Fibroblast of lung (primary cell): ENCODE measurements at regions not wholly inside any gene's neighbourhood (a gene's known extent, or its start where the extent isn't known, plus 50 kb on each side); places are given as distances from the start of the nearest gene placed in this dataset.

ENCODE experiments used
- DNase-seq, 2 donors: peaks; one replicate each; pipeline versions ENCODE4 v3.0.0 to v3.0.0-alpha.2; 2010; ENCODE audit warnings: low read depth in 2 of 2
- H2AFZ ChIP-seq: 2 replicates; pipeline ENCODE4 v1.5.1; 2012; ENCODE audit warnings: low read length, control low read depth, inconsistent platforms
- H3K27ac ChIP-seq: 2 replicates; pipeline ENCODE4 v1.5.1; 2011; ENCODE audit warnings: low read length, control low read depth; ENCODE audit not compliant: insufficient read depth
- H3K27me3 ChIP-seq: 2 replicates; pipeline ENCODE4 v1.5.1; 2011; ENCODE audit warnings: mild to moderate bottlenecking, low read length; ENCODE audit not compliant: control insufficient read depth, insufficient read depth
- H3K36me3 ChIP-seq: 2 replicates; pipeline ENCODE4 v1.5.1; 2011; ENCODE audit warnings: low read length; ENCODE audit not compliant: control insufficient read depth, insufficient read depth
- H3K4me1 ChIP-seq: 2 replicates; pipeline ENCODE4 v1.5.1; 2011; ENCODE audit warnings: low read length; ENCODE audit not compliant: control insufficient read depth, insufficient read depth; ENCODE audit errors: extremely low read depth
- H3K4me2 ChIP-seq: 2 replicates; pipeline ENCODE4 v1.5.1; 2011; ENCODE audit warnings: low read length, control low read depth; ENCODE audit not compliant: insufficient read depth; ENCODE audit errors: extremely low read depth
- H3K4me3 ChIP-seq, 4 experiments: fragments of 200-600 bp in 1 of 4; sonication (generic) in 1 of 4; replicated peaks in 1 of 4; 2 replicates each; pipeline ENCODE4 v1.5.1; 2011 to 2016; ENCODE audit warnings: low read length in 4 of 4, low read depth in 3 of 4, mild to moderate bottlenecking in 3 of 4, control low read depth in 2 of 4, inconsistent platforms in 1 of 4, mixed read lengths in 1 of 4; ENCODE audit not compliant: insufficient read depth in 1 of 4; ENCODE audit errors: control extremely low read depth in 1 of 4
- H3K79me2 ChIP-seq: 2 replicates; pipeline ENCODE4 v1.5.1; 2012; ENCODE audit warnings: mild to moderate bottlenecking, low read length, inconsistent platforms; ENCODE audit not compliant: control insufficient read depth, insufficient read depth
- H3K9ac ChIP-seq: 2 replicates; pipeline ENCODE4 v1.5.1; 2011; ENCODE audit warnings: mild to moderate bottlenecking, low read length, control low read depth; ENCODE audit not compliant: insufficient read depth
- H3K9me3 ChIP-seq: 2 replicates; pipeline ENCODE4 v1.5.1; 2012; ENCODE audit warnings: low read depth, low read length; ENCODE audit not compliant: control insufficient read depth, insufficient read depth
- H4K20me1 ChIP-seq: 2 replicates; pipeline ENCODE4 v1.5.1; 2011; ENCODE audit warnings: low read length; ENCODE audit not compliant: control insufficient read depth, insufficient read depth; ENCODE audit errors: extremely low read depth
- EZH2 ChIP-seq: IDR thresholded peaks from 2 replicates; pipeline ENCODE4 v1.5.1; 2012; ENCODE audit warnings: low read length, control low read depth, mild to moderate bottlenecking; ENCODE audit errors: missing control alignments
- TF ChIP-seq, protein P1 (sequence below), 2 donors: IDR thresholded peaks in 1 of 2; conservative IDR thresholded peaks in 1 of 2; 1 replicate in 1 of 2; 2 replicates in 1 of 2; pipeline ENCODE4 v1.5.1; 2011 to 2012; ENCODE audit warnings: low read length in 2 of 2, control low read depth in 1 of 2, inconsistent platforms in 1 of 2, low read depth in 1 of 2, mild to moderate bottlenecking in 1 of 2

DNA sequence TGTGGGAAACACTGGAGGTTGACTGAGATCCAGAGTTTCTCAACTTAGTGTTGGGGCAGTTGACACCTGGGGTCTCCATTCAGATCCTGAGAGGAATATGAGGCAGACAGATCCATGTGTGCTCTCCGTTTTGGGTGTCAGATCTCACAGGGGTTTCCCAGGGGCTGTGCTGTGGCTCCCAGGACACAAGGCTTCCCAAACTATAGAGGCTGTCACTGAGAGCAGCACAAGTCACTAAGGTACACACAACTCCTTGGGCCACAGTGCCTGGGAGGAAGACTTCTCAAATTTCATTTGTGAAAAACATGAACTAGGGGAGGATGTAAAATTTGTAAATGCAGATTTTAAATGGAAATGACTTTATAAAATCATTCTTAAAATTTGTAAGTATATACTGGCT, 363.6 kb downstream of the FBXO8 start:
- no peak overlapping the region for H3K4me3 ChIP-seq
- H3K36me3 ChIP-seq, result no peaks in the 10 kb centered on the region
- no peak overlapping the region for H3K27ac ChIP-seq
- H4K20me1 ChIP-seq, result no peaks in the 10 kb centered on the region
- no peak for TF ChIP-seq EZH2
- TF ChIP-seq, protein P1, sequence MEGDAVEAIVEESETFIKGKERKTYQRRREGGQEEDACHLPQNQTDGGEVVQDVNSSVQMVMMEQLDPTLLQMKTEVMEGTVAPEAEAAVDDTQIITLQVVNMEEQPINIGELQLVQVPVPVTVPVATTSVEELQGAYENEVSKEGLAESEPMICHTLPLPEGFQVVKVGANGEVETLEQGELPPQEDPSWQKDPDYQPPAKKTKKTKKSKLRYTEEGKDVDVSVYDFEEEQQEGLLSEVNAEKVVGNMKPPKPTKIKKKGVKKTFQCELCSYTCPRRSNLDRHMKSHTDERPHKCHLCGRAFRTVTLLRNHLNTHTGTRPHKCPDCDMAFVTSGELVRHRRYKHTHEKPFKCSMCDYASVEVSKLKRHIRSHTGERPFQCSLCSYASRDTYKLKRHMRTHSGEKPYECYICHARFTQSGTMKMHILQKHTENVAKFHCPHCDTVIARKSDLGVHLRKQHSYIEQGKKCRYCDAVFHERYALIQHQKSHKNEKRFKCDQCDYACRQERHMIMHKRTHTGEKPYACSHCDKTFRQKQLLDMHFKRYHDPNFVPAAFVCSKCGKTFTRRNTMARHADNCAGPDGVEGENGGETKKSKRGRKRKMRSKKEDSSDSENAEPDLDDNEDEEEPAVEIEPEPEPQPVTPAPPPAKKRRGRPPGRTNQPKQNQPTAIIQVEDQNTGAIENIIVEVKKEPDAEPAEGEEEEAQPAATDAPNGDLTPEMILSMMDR (conservative IDR thresholded peaks at IDR 0.05 in 1 of 2, IDR thresholded peaks at IDR 0.05 in 1 of 2; ENCODE audit: low read depth in 1 of 2, low read length in 2 of 2), result no peak
- no peak overlapping the region for H3K9ac ChIP-seq
- H3K4me1 ChIP-seq, result no peaks in the 10 kb centered on the region
- H3K9me3 ChIP-seq, result no peaks in the 10 kb centered on the region
- H2AFZ ChIP-seq, result no peak overlapping the region
- no peak for DNase-seq
- H3K27me3 ChIP-seq, result no peaks in the 10 kb centered on the region
- no peak overlapping the region for H3K4me2 ChIP-seq
- no peaks in the 10 kb centered on the region for H3K79me2 ChIP-seq

DNA sequence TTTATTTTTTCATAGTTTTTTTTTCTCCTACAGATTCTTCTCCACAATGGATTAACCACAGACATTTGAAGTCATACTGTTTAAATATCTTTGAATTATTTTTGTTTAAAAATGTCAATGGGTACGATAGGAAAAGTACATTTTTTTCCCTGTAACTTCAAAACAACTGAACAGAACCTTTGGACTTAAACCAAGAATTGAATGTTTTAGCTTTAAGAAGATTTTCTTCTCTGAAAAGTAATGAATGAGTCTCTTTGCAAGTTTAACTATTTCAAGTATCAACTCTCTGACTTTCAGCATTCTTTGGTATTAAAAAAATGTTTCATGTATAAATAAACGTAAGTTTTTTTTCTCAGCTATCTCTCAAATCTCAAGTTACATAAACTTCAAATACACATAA, 364.3 kb downstream of the FBXO8 start:
- Histone ChIP-seq H3K27ac (no peak overlapping the region), H3K9me3 (no peaks in the 10 kb centered on the region), H3K4me1 (no peaks in the 10 kb centered on the region), H3K79me2 (no peaks in the 10 kb centered on the region), H3K4me2 (no peak overlapping the region), H3K9ac (no peak overlapping the region), H4K20me1 (no peaks in the 10 kb centered on the region), H3K4me3 (no peak overlapping the region), H2AFZ (no peak overlapping the region), H3K27me3 (no peaks in the 10 kb centered on the region), H3K36me3 (no peaks in the 10 kb centered on the region)
- TF ChIP-seq, protein P1 (conservative IDR thresholded peaks at IDR 0.05 in 1 of 2, IDR thresholded peaks at IDR 0.05 in 1 of 2; ENCODE audit: low read depth in 1 of 2, low read length in 2 of 2), result no peak
- TF ChIP-seq EZH2, result no peak
- DNase-seq, result peak; percentile 55 to 70

DNA sequence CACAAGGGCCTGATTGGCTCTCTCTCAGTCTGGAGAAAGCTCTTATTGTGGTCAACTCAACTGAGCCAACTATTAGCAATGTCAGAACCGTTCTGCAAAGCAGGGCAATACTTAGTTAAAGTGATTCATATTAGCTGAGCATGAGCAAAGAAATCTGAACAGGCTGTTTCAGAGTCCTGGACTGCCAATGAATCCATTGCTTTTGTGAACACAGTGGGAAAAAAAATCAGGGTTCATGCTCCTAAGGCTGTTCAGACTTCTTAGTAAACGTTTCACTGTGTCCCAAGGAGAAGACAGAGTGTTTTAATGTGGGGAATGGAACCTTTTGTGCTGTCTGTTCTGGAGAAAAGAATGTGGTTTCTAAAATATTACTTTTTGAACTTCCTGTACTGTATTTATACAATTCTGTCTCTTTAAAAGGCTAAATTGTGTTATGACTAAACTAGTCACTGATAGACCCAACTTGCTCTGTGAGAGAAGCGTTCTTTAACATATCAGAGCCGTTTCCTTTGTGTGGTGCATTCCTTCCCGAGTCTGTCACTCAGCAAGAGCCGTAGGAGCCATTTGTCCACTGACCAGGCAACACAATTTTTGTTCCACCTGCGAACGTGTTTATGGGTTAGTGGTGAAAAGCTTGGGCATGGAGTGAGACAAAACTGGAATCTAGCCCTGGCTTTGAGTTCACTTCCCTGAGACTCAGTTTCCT, 366.1 kb downstream of the FBXO8 start:
- Histone ChIP-seq H3K79me2 (no peaks in the 10 kb centered on the region), H3K9me3 (no peaks in the 10 kb centered on the region), H3K4me1 (no peaks in the 10 kb centered on the region), H3K27me3 (no peaks in the 10 kb centered on the region), H3K4me3 (peak overlapping the region in 1 of 4 experiments; percentile 25), H3K9ac (no peak overlapping the region), H3K36me3 (no peaks in the 10 kb centered on the region), H3K27ac (no peak overlapping the region), H4K20me1 (no peaks in the 10 kb centered on the region), H3K4me2 (peak overlapping the region; percentile 35), H2AFZ (peak overlapping the region; percentile 35)
- TF ChIP-seq EZH2, result no peak
- peak; percentile 79 to 90 for DNase-seq
